ENCODE measurements at regions not wholly inside any gene's neighbourhood (a gene's known extent, or its start where the extent isn't known, plus 50 kb on each side); places are given as distances from the start of the nearest gene placed in this dataset.

DNA sequence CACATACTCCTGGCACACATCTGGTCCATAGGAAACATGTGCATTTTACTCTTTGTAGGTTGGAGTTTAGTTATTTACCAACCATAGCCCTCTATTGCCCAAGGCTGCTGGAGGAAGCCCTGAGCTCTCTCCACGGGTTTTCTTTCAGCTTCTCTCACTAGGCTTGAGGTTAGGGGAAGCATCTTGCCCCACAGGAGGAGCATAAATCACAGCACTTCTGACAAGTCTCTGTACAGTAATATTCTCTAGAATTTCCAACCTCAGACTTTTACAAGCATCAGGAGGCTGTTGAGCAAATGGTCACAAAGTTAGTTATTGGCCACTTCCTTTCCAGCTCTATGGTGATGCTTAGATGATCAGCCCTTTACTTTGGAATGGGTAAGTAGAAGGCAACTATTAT lies 122.9 kb upstream of the GLI3 start:
- no peaks in the 10 kb centered on the region for H3K27me3 ChIP-seq (ENCODE audit: control insufficient read depth, insufficient read depth, low read length)
- ChIA-PET CTCF (no interaction called here), POLR2A (no interaction called here)
- H3K36me3 ChIP-seq (ENCODE audit: control insufficient read depth, insufficient read depth, low read length), result no peaks in the 10 kb centered on the region
- peak; percentile 68 for DNase-seq (ENCODE audit: low read depth)
- no peak overlapping the region for H3K4me3 ChIP-seq (ENCODE audit: low read depth, low read length)
- TF ChIP-seq, protein P1, sequence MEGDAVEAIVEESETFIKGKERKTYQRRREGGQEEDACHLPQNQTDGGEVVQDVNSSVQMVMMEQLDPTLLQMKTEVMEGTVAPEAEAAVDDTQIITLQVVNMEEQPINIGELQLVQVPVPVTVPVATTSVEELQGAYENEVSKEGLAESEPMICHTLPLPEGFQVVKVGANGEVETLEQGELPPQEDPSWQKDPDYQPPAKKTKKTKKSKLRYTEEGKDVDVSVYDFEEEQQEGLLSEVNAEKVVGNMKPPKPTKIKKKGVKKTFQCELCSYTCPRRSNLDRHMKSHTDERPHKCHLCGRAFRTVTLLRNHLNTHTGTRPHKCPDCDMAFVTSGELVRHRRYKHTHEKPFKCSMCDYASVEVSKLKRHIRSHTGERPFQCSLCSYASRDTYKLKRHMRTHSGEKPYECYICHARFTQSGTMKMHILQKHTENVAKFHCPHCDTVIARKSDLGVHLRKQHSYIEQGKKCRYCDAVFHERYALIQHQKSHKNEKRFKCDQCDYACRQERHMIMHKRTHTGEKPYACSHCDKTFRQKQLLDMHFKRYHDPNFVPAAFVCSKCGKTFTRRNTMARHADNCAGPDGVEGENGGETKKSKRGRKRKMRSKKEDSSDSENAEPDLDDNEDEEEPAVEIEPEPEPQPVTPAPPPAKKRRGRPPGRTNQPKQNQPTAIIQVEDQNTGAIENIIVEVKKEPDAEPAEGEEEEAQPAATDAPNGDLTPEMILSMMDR (IDR thresholded peaks at IDR 0.05; ENCODE audit: insufficient read depth, low read depth, low read length), result no peak

DNA sequence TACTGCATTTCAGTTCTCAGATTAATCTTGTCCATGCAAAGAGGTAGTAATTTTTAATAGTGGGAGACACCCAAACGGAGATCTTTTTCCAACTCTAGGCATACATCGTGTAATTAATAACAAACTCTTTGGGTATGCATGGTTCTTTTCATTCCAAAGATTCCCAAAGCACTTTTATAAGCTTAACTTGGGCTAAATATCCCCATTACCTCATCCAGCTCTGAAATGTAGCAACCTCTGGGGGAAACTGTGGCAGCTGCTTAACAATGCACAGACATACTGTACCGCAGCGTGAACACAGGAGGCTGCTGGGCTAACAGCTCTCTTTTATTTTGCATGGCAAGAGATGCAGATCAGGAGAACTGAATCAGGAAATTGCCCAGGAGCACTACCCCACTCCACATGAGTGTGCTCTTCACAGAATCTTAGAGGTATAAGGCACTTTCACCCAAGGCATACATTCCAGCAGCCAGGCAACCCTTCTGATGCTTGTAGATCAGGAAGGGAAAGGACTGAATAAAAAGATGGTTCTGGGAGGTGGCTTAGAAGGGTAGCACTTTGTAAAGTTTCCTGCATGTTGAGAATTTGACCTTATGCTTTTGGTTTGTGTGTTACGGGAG lies 114.4 kb upstream of the GLI3 start:
- TF ChIP-seq, protein P1 (IDR thresholded peaks at IDR 0.05; ENCODE audit: insufficient read depth, low read depth, low read length), result no peak
- DNase-seq (ENCODE audit: low read depth), result peak; percentile 87
- CTCF ChIA-PET, result interaction anchor here (0.6 to 1.4 kb wide), 3 partner anchors 9 to 408 kb away, joined by 3 read pairs; no protein-coding TSS in a partner anchor
- H3K4me3 ChIP-seq (ENCODE audit: low read depth, low read length), result no peak overlapping the region
- POLR2A ChIA-PET, result interaction anchor here (0.9 kb wide), 1 partner anchor 13 kb away, joined by 3 read pairs; no protein-coding TSS in a partner anchor
- no peaks in the 10 kb centered on the region for H3K36me3 ChIP-seq (ENCODE audit: control insufficient read depth, insufficient read depth, low read length)
- no peaks in the 10 kb centered on the region for H3K27me3 ChIP-seq (ENCODE audit: control insufficient read depth, insufficient read depth, low read length)

DNA sequence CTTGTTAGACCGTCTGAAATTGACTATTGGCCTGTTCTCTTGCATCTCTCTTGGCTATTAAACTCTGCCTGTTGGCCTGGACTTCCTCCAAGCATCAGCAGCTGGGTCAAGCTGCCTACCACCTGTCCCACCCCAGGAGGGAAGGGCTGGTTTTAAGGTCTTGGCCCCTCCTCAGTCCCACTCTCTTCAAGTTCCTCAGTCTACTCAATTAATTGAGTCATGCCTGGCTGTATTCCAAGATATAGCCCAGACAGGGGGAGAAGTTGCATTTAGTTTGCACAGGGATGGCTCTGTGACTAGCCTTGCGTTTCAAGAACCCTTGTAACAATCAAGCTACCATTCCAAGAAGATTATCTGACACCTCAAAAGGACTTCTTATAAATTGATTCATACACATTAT lies 113.8 kb upstream of the GLI3 start:
- ChIA-PET POLR2A (interaction anchor here (0.5 to 0.9 kb wide), 2 partner anchors 13 to 59 kb away, joined by 3 to 8 read pairs; no protein-coding TSS in a partner anchor), CTCF (interaction anchor here (0.8 kb wide), 1 partner anchor 9 kb away, joined by 3 read pairs; no protein-coding TSS in a partner anchor)
- DNase-seq (ENCODE audit: low read depth), result no peak
- no peaks in the 10 kb centered on the region for H3K27me3 ChIP-seq (ENCODE audit: control insufficient read depth, insufficient read depth, low read length)
- H3K4me3 ChIP-seq (ENCODE audit: low read depth, low read length), result no peak overlapping the region
- H3K36me3 ChIP-seq (ENCODE audit: control insufficient read depth, insufficient read depth, low read length), result no peaks in the 10 kb centered on the region
- TF ChIP-seq, protein P1 (IDR thresholded peaks at IDR 0.05; ENCODE audit: insufficient read depth, low read depth, low read length), result no peak

DNA sequence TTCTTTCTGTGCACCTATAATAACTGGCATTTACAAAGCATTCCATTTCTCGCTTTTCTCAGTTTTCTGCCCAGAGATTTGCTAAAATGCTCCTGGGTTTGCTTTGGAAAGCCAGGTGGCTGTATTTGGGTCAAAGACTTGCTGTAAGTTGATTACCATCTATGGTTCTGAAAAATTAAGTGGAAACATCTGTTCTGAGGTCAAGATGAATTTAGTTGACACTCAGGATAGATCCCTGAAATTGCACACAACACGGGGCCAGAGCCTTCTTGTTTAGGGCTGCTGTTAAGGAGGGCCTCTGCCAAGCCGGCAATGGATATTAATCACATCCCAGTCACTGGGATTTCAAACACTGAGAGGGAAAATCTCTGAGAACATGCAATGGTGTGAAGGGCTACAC lies 111.6 kb upstream of the GLI3 start:
- DNase-seq (ENCODE audit: low read depth), result no peak
- ChIA-PET CTCF (interaction anchor here (0.9 kb wide), 1 partner anchor 10 kb away, joined by 3 read pairs; no protein-coding TSS in a partner anchor), POLR2A (no interaction called here)
- no peaks in the 10 kb centered on the region for H3K36me3 ChIP-seq (ENCODE audit: control insufficient read depth, insufficient read depth, low read length)
- H3K27me3 ChIP-seq (ENCODE audit: control insufficient read depth, insufficient read depth, low read length), result peaks cover 1% of the 10 kb centered on the region; the same call in 1 of the 2 replicates
- TF ChIP-seq, protein P1 (IDR thresholded peaks at IDR 0.05; ENCODE audit: insufficient read depth, low read depth, low read length), result no peak
- H3K4me3 ChIP-seq (ENCODE audit: low read depth, low read length), result no peak overlapping the region

DNA sequence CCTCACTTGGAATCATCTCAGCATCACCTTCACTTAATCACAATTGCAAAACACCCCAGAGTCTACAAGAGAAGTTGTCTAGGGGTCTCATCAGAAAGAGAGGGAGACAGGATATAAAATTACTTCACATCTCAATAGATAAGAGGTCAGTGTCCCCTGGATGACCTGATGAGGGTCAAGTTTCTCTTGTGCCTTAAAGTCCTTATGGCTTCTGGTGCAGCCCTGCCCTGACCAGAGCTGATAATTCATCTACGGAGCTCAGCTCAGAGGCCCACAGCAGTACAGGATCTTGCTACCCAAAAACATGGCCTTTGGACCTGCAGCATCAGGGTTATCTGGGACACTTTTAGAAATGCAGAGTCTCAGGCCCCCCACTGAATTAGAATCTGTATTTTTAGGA lies 111.1 kb upstream of the GLI3 start:
- no peak for DNase-seq (ENCODE audit: low read depth)
- POLR2A ChIA-PET, result no interaction called here
- no peaks in the 10 kb centered on the region for H3K36me3 ChIP-seq (ENCODE audit: control insufficient read depth, insufficient read depth, low read length)
- peaks cover 1% of the 10 kb centered on the region; the same call in 1 of the 2 replicates for H3K27me3 ChIP-seq (ENCODE audit: control insufficient read depth, insufficient read depth, low read length)
- CTCF ChIA-PET, result no interaction called here
- no peak overlapping the region for H3K4me3 ChIP-seq (ENCODE audit: low read depth, low read length)
- TF ChIP-seq, protein P1 (IDR thresholded peaks at IDR 0.05; ENCODE audit: insufficient read depth, low read depth, low read length), result no peak

All from BJ (cell line).